HCT116 (cell line): ENCODE measurements at regions not wholly inside any gene's neighbourhood (a gene's known extent, or its start where the extent isn't known, plus 50 kb on each side); places are given as distances from the start of the nearest gene placed in this dataset.

Source experiments
- CTCF ChIP-seq, 3 experiments: fragments of 200-600 bp in 1 of 3; sonication (generic) in 1 of 3; IDR thresholded peaks in 2 of 3; conservative IDR thresholded peaks in 1 of 3; 2 replicates each; pipeline ENCODE4 v1.5.1; 2012 to 2017; ENCODE audit warnings: low read depth in 2 of 3, low read length in 2 of 3, antibody characterized with exemption in 1 of 3, borderline replicate concordance in 1 of 3, control low read depth in 1 of 3, mild to moderate bottlenecking in 1 of 3, mixed read lengths in 1 of 3, mixed run types in 1 of 3, moderate library complexity in 1 of 3; ENCODE audit not compliant: insufficient read depth in 1 of 3
- EZH2phosphoT487 ChIP-seq: fragments of 200-600 bp; IDR thresholded peaks from 2 replicates; pipeline ENCODE4 v1.6.1; 2018; ENCODE audit warnings: antibody characterized with exemption, borderline replicate concordance
- JUND ChIP-seq: IDR thresholded peaks from 2 replicates; pipeline ENCODE4 v1.6.1; 2012

- no peak for TF ChIP-seq EZH2phosphoT487
- no peak for TF ChIP-seq JUND
- no peak for TF ChIP-seq CTCF (IDR thresholded peaks at IDR 0.05 in 2 of 3, conservative IDR thresholded peaks at IDR 0.05 in 1 of 3; ENCODE audit: borderline replicate concordance in 1 of 3, insufficient read depth in 1 of 3, low read depth in 2 of 3, low read length in 2 of 3)
These were observed 354.8 kb downstream of the SEC14L1 start for GRCh38 chr17:77495575-77495974.
